HG03060 (cell line): ENCODE measurements at regions not wholly inside any gene's neighbourhood (a gene's known extent, or its start where the extent isn't known, plus 50 kb on each side); places are given as distances from the start of the nearest gene placed in this dataset.
"Not testable (repeated sequence)": the region's sequence is repeated elsewhere in the genome, so short reads cannot be mapped to it uniquely, and the experiment has no call there.

Experiments used
- ATAC-seq: cut with Tn5 transposase; IDR thresholded peaks from one replicate; pipeline ENCODE4 v1.9.1; 2021; ENCODE audit warnings: low read depth, moderate number of reproducible peaks; ENCODE audit not compliant: unreplicated experiment

DNA sequence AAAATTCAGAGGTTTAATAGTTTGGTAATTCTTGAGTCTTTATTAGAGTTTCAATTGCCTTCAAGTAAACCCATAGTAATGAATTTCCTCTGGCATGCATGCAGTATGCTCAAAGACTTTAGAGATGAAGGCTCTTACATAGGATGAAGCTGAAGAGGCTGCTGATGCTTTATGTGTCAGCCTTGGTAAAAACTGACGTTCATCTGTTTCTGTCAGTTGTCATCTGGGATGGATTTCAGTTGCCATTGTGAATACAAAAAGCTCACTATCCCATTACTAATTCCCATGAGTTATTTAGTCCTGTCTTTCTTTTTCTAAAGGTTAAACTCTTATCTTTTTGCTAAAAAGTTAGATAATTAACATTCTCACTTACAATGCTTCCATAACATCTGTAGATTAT, 136.9 kb upstream of the GBE1 start:
- ATAC-seq = no peak

DNA sequence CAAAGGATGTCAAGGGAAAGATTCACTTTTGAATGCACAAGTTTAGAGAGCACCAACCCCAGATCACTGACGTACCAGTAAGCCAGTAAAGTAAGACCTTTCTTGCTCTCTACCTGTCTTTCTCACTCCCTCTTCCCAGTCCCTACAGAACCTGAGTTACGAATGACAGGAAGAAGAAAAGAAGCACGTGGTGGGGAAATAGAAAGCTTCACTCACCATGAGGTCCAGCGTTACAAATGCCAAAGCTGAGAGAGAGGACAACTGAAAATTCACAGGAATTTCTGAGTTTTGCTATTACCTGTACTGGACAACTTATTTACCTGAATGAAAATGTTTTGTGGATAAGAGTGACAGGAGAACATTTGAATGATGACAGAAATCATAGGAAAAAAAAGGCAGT, 133.2 kb upstream of the GBE1 start:
- ATAC-seq = no peak

DNA sequence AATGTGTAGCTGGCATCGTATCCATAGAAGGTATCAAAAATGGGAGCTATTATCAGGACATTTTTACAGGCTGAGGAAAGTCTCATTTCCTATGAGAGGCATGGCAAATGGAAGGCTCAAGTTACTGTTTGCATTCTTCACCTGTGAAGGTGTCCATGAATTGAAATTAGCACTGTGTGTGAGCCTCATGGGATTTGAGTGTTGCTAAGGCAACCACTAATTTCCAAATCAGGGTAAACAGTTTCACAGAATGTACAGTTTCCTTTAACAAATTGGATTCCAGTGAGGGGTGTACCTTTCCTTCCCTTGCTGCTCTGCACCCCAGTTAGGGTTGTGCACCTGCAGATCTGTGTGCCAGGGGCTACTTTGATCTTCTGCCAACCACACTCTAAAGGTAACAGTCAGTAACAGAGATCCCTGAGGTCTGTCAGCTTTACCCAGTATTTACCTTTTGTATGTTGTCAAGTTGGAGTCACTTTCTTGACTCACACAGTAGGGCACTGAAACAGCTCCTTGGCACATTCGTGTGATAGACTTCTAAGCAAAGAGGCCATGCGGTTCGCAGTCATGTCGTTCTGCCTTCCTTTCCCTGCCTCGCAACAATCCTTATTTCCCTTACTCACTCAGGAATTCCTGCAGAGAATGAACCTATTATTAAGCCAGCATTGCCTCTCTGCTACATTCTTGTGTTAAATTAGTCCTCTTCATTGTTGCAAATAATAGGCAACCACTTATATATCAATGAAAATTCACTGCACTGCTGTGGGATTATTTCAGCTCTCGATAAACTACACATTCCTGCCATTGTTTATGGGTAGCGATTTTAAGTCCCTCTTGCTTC, 129.8 kb upstream of the GBE1 start:
- no peak for ATAC-seq

DNA sequence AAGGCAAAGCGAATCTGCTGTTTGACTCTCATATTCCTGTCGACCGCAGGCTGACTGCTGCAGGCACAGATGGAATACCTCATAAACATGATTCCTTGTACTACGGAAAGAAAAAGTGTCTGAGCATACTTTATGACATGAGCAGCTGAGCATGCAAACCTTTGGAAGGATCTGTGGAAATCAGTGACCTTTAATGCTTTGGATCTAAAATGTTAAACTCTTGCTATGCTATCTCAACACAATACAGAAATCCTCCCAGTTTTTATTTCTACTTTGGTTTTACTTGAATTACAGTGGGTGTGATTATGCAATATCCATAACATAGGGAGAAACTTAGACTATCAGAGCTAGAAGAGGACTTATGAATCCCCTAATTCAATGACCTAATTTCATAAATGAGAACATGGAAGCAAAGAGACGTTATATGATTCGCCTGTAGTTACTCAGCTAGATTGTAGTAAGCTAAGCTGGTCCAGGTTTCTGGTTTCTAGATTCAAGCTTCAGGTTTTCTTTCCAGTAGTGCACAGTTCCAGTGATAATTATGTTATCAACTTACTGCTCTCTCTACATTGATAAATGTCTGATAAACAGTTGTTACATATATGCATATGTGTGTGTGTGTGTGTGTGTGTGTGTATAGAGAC, 127.6 kb upstream of the GBE1 start:
- ATAC-seq = no peak

DNA sequence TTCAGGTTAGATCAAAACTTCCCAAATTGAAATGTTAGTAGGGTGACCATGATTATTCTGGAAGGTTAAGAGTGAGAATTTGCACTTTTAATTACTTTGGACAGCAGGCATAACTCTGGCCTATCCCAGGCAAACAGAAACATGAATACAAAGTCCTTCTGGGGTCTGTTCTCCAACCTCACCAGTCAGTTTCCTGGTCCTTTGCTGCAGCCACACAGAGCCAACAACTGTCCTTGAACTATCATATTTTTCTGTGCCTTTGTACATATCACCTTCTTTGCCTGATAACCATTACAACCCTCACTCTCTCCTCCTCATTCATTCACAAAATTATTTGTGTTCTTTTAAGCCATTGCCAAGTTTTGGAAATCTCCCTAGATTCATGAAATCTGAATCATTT, 126.0 kb upstream of the GBE1 start:
- no peak for ATAC-seq

DNA sequence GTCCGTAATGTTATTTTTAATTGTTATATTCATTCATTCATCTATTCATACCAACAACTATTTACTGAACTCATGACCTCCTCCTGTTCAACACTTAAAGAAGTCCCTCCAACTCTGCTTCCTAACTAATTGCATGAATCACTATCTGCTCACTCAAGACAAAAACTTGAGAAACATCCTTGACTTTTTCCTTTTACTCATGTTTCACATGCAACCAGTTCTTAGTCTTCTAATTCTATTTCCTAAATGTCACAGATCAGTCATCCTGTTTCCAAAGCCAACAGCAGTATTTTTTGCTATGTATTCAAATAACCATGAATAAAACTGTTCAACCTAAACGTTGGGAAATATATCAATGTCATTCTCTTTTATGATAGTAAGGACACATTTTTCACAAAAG, 124.6 kb upstream of the GBE1 start:
- ATAC-seq = no peak

DNA sequence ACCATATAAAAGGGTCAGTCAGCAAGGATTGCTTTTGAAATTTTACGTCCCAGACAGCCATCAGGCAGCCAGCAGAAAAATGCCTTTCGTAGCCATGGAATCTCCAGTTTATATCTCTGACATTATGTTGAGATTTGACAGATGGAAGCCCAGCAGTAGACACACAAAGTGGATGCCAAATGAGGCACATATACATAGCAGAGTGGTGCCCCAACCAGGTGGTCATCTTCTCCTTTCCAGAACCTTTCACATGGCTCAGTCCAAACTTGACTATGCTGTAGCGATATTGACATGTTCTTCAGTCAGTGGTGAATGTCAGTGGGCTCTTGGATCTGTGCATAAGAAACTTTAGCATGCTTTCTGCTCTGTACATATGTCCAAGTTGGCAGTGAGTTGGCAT, 123.3 kb upstream of the GBE1 start:
- ATAC-seq = no peak

DNA sequence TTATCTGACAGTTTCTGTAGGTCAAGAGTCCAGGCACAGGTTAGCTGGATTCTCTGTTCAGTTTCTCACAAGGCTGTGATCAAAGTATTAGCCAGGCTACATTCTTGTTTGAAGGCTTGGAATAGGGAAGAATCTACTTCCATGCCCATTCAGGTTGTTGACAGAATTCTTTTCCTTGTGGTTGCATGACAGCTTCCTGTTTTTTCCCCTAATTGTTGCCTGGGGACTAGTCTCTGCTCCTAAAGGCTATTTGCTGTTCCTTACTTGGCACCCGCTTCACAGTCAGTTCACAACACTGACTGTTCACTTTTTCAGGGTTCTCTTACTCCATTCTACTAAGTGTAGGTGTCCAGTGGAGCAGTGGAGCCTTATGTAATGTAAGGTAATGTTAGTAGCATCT, 115.4 kb upstream of the GBE1 start:
- no peak for ATAC-seq

DNA sequence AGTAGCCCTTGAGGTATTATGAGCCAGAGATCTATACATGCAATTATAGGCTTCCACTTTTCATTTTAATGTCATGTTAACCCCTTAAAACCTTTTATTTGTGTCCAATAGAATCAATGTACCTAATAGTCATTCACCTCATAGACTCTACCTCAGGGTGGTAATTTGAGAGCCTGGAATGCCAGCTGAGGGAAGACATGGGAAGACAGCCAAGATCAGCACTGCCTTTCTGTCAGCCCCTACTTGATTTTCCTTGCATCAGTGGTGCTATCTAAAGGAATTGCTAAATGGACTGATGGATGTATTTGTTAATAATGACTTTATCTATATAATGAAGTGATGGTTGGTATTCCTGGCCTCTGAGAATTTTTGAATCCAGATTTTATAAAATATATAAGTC, 113.3 kb upstream of the GBE1 start:
- ATAC-seq = no peak

DNA sequence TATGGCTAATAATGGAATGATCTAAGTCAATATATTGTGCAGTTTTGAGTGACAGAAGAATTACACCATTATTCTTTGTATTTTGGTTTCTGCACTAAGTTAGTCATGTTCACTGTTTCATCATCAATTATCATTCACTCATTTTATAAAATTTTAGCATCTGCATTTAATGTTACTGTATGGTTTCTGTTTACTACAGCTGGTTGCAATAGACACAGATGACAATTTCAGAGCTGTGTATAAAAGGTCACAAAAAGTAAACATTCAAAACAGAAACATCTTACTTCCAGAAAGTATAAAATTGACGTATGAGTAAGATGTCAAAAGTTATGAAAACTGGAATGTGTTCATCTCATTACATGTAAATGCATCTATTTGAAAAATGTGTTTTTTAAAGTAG, 111.1 kb upstream of the GBE1 start:
- ATAC-seq = no peak

DNA sequence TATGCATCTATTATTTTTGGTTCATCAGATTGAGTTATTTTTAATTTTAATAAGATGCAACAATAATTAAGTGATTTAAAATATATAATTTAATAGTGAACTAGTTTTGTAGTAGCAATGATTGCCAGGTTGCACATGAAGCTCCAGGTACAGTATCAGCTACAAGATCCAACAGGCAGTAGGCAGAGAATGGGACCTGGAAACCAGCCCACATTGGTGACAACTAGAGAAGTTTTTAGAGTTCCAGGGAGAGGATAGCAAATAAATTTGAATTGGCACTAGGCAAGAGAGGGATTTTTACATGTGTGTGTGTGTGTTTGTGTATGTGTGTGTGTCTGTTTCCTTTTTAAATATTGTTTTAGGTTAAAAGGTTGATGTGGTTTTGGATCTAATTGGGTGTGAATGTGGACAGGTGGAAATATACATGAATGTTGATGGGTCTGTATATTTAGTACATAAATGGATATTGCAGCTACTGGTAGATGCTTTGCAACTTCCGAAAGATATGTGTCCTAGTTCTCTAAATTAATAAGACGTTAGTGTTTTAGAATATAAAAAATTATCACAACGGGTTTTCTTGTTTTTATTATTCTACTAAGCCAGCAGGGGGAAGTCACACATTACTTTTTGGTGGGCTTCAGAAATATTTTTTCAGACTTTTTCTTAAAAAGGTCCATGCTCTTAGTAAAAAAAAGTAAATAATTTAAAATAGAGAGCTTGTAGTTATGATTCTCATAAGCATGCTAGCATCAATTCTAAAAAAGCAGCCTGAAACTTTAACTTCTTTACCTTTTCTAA, 110.1 kb upstream of the GBE1 start:
- ATAC-seq = no peak

DNA sequence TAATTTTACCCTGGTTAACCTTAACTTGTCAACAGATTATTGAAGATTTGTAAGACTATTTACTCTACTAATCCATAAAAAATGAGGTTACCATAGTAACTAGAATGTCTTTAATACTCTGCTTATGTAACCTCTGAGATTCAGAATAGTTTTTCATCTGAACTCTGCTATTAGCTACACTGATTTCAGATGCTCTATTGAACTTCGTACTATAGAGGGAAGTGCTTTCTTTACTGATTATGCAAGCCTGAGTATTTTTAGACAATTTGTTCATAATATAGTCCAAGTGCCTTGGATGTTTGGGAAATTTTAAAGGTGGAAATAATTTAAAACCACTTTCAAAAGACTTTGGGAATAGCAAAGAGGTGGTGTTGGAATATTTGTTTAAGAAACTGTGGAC, 107.9 kb upstream of the GBE1 start:
- no peak for ATAC-seq

DNA sequence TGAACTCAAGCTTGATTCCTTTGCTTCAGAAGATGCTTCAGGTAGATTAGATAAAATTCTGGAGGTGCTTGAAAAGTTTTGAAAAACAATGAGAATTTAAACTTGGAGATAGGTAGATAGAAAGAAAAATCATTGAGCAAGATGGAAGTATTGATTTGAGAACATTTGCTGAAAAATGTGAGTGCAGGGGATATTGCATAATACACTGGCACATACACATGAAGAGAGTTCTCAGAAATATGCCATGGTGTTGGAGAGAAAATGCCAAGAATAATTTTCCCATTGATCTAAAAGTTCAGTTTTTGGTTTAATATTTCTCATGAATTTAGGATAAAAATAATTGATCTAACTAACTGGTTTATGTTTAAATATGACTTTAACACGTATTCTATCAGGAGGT, 107.2 kb upstream of the GBE1 start:
- ATAC-seq = no peak

DNA sequence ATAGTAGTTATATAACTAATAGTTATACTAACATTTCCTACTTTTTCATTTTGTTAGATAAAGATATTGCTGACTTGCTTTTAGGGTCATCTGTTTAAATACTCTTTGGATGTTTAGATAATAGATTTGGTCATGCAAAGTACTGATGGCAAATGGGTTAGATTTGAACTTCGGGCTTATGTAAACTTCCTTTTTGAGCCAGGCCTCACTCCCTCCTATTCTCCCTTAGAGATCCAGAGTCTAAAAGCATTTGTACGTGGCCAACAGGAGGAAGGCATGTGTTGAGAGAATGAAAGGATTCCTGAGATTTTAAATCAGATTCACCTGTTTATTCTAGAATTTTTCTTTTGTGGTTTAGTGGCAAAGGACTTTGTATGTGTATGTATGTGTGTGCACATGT, 106.4 kb upstream of the GBE1 start:
- ATAC-seq = no peak

DNA sequence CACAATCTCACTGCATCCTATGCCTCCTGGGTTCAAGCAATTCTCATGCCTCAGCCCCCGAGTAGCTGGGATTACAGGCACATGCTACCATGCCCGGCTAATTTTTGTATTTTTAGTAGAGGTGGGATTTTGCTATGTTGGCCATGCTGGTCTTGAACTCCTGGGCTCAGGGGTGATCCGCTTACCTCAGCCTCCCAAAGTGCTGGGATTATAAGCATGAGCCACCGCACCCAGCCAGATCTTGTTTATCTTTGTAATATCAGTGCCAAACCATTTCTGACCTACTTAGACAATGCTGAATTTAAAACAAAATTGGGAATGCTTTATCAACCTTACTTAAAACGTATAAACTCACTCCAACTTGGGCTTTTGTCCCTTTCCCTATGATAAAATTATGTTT, 103.7 kb upstream of the GBE1 start:
- ATAC-seq = not testable (repeated sequence)

DNA sequence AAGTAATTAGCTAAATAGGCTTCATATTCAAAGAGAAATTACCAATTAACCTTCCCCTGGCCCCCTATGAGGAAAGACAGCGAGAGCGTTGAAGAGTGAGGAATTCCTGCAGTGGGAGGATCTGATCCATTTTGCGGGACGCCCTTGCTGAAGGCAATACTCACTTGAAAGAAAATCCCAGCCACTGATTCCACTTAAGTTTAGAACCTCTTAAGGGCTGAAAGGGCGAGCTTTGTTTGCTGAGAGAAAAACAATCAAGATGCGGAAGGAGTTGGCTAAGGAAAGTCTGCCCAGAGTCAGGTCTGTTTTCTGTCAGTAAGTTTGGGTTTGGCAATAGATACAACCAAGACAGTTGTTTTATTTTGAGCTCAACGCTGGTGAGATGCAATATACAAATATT, 102.8 kb upstream of the GBE1 start:
- no peak for ATAC-seq

DNA sequence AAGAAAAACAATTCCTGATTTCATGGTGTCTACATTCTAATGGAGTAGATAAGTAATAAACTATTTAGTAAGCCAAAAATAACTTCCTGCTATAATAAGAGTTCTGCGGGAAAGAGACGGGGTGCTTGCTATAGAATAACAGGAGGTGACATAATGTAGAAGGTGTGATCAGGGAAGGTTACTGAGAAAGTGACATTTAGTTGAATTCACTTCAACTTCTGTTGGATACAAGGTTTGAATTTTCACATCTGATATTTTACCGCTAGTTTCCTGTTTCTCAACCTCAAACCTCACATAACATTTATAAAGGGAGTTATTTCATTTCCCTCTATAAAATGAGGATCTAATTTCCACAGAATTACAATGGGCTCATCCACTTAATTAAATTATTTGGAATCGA, 102.3 kb upstream of the GBE1 start:
- ATAC-seq = no peak

DNA sequence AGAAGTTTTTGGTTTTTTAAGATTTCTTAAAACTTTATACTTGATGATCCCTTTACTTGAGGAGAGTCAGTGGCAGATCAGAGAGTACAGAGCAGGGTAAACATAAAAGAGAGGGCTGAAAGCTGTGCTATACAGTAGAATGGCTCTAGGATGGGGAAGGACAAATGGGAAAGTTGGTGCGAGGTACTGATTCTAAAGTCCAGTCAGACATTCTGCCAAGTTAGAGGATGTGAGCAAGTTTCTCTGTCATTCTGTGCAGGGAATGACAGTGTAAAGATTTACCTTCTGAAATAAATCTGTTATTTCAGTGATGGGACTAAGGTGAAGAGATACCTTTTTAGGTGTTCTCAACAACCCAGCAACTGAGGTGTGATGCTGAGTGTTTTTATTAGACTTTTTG, 100.1 kb upstream of the GBE1 start:
- no peak for ATAC-seq

DNA sequence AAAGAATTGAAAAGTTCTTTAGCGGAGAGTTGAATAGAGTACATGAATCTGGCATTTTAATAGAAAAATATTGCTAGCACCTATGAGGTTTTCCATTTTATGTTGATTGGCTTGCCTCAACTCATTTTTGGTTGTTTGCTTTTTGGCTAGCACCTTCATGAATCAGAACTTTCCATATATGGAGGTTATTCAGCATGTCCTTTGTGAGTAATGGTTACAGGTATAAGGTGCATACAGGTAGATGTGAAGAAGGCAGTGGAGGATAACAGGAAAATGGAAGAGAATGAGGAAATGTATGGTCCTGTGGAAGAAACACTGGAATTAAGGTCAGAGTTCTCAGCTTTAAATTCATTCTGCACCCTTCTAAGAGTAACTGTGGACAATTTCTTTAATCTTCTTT, 98.1 kb upstream of the GBE1 start:
- no peak for ATAC-seq

DNA sequence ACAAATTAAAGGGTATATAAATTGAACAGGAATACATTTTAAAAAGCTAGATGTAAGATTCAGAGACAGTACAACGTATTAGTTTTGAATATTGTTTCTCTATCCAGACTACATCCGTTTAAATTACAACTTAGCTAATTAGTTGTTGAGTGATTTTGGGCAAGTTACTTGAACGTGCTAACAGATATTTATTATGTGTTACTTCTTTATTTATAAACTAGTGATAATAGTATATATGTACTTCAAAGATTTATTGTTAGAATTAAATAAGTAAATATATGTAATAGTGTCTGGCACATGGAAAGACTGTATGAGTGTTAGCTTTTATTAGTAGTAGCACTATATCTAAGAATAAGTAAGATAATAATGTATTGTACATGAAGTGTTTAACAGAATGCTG, 92.0 kb upstream of the GBE1 start:
- no peak for ATAC-seq

DNA sequence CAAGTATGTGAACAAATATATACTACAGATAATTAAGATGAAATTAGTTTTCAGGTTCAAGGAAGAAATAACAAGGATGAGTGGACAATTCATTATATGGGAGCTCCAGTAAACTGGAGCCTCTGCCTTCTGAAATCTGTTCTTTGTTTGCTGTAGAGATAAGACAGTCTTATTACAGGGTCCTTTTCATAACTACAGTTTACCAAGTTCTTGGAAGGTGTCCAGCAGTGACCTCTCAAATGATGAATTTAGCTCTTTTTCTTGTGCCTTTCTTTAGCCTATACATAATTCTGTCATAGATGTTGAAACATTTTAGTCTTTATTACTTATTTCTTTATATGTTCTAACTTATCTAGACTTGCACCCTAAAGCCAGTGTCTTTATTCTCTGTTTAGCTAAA, 89.7 kb upstream of the GBE1 start:
- no peak for ATAC-seq

DNA sequence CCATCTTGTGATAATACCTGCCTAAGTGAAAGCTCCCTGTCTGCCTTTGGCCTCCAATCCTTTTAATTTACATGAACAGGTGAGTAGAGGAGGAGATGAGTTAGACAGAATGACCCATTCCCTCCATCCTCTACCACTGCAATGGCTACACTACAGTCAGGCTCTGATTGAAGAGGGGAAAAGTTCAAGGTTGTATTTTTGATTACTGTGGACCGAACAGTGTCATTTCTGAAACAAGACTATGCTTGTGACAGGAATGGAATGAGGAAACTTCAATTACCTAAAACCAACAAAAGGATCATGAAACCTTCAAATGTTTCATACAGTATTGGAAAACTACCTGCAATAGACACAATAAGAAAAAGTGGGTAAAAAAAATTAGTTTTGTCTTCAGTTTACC, 85.5 kb upstream of the GBE1 start:
- no peak for ATAC-seq
